GM21786 (cell line): ENCODE measurements at regions not wholly inside any gene's neighbourhood (a gene's known extent, or its start where the extent isn't known, plus 50 kb on each side); places are given as distances from the start of the nearest gene placed in this dataset.

Experiments
- ATAC-seq: cut with Tn5 transposase; IDR thresholded peaks from one replicate; pipeline ENCODE4 v1.9.1; 2021; ENCODE audit not compliant: unreplicated experiment

GRCh38 chrX:147680251-147680650 is 231.5 kb upstream of the FMR1 start:
- ATAC-seq, result no peak

DNA sequence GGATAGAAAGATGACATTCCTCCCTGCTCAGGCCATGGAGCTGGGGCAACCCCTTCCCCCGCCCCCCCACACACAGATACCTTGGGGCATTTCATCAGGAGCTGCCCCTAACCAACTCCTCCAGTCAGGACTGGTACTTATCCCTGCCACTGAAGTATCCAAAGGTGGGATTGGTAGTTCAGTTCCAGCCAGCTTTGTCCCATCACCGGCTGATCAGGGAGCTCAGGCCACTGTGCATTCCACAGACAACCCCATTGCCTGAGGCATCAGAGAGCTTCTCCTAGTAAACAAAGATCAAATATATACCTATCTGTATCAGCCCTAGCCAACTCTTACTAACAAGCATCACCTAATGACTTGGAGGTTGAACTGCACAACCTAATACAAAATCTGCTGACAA is 218.2 kb upstream of the FMR1 start:
- ATAC-seq, result no peak

- ATAC-seq, result no peak
These were observed 212.7 kb upstream of the FMR1 start for GRCh38 chrX:147699061-147699460.

- ATAC-seq, result no peak
These were observed 201.4 kb upstream of the FMR1 start for GRCh38 chrX:147710301-147710700.

DNA sequence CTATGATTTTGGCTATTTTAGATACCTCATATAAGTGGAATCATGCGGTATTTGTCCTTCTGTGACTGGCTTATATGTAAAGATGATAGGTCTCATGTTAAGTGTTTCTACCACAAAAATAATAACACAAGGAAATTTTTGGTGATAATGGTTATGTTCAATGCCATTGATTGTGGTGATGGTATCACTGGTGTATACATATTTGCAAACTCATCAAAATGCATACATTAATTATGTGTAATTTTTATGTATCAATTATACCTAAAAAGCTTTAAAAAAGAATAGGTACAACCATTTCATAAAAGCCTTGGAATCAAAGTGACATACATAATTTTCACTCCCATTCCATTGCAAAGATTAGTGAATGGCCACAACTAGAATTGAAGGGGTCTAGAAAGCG is 178.3 kb upstream of the FMR1 start:
- no peak for ATAC-seq

- no peak for ATAC-seq
These were observed 176.4 kb upstream of the FMR1 start for GRCh38 chrX:147735364-147735763.

- no peak for ATAC-seq
These were observed 175.7 kb upstream of the FMR1 start for GRCh38 chrX:147736045-147736444.

- ATAC-seq, result no peak
These were observed 174.0 kb upstream of the FMR1 start for GRCh38 chrX:147737690-147738089.

- no peak for ATAC-seq
These were observed 173.5 kb upstream of the FMR1 start for GRCh38 chrX:147738265-147738664.

DNA sequence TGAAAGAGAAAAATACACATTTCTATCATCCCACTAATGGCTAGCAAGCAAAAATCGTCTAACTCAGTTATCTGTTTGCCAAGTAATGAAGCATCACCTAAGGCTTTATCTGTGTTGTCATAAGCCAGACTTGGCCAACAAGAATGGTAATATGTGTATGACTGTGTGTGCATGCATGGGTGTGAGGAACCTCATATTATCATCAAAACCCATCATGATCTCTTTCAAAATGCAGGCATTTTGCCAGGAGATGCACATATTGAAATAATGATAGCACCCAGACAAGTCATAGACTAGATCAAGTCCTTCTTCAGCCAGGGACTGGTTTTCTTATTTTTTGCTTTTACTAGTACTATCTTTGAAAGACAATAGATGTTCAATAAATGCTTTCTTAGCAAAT is 172.5 kb upstream of the FMR1 start:
- ATAC-seq, result no peak

- no peak for ATAC-seq
These were observed 169.9 kb upstream of the FMR1 start for GRCh38 chrX:147741776-147742175.

DNA sequence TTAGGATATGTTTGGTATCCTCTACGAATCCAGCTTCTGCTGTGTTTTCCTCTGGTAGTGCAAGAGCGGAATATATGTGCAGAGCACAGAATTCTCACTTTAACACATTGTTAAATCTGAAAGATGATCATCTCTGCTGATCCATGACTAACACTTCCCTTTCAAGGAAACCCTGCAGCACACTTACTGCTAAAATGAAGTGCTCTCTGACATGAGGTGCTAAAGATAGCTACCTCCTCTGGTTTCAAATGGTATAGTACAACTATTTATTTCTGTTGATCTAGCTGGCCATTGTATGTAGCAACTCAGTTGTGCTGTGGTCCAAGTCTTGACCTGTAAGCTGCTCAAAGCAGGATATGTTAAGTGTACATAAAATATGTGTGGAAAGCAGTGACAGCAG is 162.4 kb upstream of the FMR1 start:
- no peak for ATAC-seq

DNA sequence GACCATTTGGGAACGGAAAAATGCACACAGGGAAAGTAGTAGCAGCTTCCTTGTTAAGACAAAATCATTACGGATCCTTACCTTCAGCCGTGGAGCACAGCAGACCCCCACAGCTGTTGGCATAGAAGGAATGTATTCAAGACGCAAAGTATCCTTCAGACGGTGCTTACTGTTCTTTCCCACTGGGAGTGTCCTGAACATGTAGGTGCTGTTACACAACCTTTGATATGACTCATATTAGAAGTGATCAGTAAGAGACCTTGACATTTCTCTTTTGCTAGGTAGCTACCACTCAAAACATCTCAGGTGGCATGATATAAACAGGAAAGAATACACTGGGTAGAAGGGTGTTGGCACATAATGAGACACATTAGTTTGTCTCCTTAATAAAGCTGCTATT is 154.0 kb upstream of the FMR1 start:
- no peak for ATAC-seq

GRCh38 chrX:147763131-147763530 is 148.6 kb upstream of the FMR1 start:
- ATAC-seq, result no peak

DNA sequence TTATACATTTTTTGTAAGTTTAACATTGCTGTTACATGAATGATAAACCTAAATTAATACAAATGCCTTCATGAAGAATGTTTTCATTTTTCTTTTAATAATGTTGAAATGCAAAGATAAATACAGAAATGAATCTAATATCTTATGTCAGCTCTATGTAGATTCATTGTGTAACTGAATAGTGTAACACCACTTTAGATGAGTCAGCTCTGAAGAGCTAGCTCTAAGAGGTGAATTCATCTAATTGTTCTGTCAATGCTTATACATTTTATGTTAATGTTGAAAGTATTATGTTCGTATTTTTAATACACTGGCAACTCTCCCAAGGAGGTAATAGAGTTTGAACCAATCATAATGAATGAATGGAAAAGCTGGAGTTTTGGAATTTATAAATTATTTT is 146.9 kb upstream of the FMR1 start:
- ATAC-seq, result no peak

DNA sequence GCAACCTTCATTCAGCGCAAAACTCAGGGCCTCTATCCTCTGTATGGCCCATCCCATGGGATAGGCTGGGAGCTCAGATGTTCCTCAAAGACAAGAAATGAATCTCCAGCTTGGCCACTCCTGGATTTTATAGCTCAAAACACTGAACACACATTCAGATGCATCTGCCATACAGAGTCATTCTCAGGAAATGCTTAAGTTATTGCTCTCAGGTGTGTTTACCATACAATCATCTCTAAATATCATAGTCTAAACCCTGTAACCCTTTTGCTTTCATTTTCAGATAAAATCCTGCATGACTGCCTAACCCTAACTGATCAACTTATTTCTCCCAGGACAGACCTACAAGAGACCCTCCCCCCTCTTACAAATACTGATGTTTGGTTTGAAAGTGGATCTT is 140.9 kb upstream of the FMR1 start:
- no peak for ATAC-seq

GRCh38 chrX:147776988-147777387 is 134.7 kb upstream of the FMR1 start:
- ATAC-seq, result no peak

DNA sequence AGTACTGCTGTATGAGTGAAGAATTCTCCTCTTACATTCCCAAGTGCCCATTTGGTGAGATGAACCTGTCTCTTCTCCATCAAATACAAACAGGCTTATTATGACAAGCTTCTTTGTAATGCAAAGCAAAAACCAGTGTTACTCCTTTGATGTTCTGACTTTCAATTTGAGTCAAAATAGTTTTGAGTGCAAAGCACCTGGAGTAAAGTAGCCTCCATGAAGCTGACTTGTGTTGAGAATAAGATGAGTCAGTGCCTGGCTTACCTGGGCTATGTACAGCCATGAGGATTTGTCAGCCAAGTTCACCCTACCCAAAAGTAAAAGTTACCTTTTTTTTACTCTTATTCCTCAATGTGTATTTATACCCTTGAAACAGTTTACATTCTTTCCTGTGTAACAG is 132.5 kb upstream of the FMR1 start:
- ATAC-seq, result no peak

GRCh38 chrX:147781844-147782243 is 129.9 kb upstream of the FMR1 start:
- no peak for ATAC-seq

DNA sequence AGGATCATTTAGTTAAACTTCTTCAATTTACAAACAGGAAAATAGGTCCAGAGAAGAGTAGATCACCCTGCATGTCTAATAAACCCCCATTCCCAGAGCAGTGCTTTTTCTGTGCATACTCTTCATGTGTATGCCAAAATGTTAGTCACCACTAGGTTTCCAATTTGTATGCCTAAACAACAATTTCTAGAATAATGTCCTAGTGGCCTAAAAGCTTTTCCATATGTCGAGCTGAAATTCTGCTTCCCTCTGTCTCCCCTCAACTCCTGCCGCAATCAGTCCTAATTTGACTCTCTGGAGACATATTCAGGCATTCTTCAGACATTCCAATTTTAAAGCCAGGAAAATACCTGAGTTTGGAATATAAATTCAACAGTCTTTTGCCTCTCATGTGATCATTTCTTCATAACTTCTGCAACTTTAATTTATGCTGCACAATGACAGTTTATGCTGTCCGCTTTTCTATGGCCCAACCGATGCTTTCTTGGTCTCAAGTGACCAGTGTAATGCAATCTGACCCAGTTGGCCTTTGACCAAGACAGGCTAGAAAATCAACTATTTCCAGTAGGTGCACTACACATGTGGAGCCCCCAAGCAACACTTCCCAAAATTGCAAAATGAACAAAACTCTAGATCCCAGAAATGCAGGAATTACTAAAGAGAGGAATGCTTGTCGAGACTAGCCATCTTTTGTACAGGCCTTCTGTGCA is 122.9 kb upstream of the FMR1 start:
- ATAC-seq, result no peak

DNA sequence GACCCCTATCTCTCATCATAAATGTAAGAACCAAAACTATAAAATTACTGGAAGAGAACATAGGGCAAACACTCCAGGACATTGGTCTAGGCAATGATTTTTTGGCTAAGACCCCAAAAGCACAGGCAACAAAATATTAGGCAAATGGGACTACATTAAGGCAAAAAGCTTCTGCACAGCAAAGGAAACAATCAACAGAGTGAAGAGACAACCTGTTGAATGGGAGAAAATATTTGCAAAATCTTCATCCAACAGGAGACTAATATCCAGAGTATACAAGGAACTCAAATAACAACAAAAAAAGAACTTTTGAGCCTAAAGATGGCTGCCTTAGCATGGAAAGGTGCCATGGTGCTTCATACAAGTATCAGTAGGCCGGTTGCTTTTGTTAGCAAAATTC is 111.1 kb upstream of the FMR1 start:
- ATAC-seq, result no peak

DNA sequence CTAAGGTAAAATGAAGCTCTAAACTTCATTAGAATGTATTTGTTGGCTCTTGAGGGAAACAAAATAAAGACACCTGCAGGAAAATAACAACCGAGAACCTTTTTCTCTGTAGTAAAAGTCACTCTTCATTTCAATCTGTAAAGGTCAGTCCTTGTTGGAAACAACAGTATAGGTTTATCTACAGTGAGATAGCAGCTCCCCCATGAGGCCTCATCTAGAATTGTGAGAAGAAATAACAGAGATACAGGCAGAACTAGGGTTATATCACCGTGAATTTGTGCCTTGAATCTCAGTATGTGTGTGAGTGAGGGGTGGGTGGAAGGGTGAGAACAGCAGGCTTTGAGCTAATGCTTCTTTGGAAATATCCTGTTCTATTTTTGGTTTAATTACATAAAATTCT is 107.8 kb upstream of the FMR1 start:
- ATAC-seq, result peak; percentile 81

DNA sequence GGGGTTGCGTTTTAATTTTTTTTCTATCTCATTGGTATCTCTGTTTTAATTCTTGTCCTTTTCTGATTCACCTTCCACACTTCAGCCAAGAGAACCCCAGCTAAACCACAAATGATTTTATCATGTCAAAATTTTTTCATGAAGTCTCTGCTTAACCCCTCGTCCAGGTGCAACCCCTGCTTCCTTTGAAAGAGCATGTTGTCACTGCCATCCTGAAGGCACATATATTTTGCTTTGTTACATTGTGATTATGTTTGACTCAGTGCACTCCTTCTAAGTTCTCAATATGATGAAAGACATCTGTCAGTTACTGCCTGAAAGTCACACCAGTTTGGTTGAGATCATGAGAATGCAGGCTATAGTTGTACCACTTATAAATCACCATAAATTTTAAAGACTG is 99.9 kb upstream of the FMR1 start:
- no peak for ATAC-seq

DNA sequence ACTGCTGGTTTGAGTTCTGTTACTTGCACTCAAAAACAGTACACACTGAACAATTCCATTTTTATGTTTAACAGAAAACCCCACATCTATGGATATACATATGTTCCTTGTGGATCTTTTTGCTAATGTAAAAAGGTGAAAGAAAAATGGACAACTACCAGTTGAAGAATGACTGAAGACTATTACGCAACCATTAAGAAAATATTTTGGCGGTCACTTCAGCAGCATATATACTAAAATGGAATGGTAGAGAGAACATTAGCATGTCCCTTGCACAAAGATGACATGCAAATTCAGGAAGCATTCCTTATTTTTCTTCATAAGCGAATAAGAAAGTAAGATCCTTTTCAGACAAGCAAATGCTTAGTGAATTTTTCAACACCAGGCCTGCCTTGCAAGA is 84.6 kb upstream of the FMR1 start:
- no peak for ATAC-seq
